HuH-7.5 (cell line): ENCODE measurements at regions not wholly inside any gene's neighbourhood (a gene's known extent, or its start where the extent isn't known, plus 50 kb on each side); places are given as distances from the start of the nearest gene placed in this dataset.
"Not testable (repeated sequence)": the region's sequence is repeated elsewhere in the genome, so short reads cannot be mapped to it uniquely, and the experiment has no call there.

ENCODE experiments used
- DNase-seq: peaks from one replicate; pipeline ENCODE4 v3.0.0; 2011; ENCODE audit warnings: low spot score

- DNase-seq = no peak
Measured at GRCh38 chr21:22020221-22020620, 1022.0 kb downstream of the NCAM2 start.

GRCh38 chr21:22023896-22024295 lies 1025.7 kb downstream of the NCAM2 start:
- DNase-seq = not testable (repeated sequence)

DNA sequence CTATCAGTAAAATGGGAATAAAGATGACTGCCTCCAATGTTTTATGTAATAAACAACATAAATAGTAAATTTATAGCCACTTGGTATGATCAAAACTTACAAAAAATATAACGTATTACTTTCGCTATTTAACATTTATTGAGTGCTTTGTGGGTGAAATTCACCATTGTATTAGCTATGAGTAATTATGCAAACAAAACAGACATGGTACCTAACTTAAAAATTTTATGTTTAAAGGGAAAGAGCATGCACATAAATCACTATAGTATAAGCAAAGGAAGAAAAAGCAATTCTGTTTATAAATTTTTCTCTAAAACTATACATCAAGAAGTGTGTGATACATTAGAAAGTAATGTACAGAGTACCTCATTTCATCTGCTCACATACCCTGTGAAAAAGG lies 1046.2 kb downstream of the NCAM2 start:
- no peak for DNase-seq

DNA sequence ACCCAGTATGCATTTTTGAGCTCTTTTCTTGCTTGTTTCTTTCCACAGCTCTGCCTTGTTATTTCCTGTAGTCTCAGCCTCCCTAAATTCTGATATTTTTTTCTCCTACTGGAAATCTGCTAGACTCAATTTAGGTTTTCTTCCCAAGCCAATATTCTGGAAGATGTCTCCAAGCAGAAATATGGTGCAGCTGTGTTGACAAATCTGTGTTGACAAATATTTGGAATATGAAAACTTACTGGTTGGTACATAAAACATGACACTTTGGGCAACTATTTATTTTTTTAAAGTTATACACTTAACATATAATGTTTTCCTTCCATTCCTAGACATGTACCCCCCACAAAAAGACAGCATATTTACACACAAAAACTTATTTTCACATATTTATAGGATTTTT lies 1048.4 kb downstream of the NCAM2 start:
- no peak for DNase-seq

DNA sequence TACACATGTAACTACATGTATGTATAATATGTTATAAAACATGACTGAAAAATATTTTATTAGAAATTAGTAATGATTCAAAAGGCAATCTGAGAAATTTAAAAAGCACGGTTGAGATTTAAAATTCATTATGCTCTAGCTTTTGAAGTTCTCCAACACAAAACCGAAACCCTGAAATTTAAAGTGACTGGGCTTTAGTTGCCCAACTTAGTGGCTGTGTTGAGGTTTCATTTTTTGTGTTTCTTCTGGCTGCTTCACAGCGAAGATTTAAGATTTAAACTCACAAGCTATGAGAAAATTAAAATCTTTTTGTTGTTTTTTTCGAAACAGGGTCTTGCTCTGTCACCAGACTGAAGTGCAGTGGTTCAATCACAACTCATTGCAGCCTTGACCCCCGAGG lies 1058.7 kb downstream of the NCAM2 start:
- no peak for DNase-seq

DNA sequence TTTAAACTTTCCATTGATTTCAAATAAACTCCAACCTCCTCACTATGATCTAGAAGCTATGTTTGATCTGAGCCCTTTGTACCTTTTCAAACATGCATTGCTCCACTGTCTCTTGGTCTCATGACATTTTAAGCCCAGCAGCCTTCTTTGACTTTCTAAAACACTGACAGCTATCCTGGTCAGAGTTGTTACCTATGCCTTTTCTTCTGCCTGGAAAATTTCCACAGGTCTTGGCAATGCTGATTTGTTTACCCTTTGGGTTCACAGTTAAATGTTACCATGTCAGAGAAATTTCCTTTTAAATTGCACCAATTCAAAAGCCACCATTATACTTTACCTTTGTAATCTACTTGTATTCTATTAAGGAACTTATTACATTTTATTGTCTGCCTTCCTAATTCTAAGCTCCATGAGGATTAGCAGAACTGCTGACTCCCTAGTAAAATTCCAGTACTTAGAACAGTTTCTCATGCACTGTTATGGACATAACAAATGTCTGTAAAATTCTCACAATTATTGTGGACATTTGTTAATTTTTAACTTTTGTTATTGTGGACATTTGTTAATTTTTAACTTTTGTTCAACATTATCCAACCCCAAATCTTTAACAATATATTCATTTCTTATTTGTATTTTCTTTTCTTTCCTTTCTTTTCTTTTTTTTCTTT lies 1064.4 kb downstream of the NCAM2 start:
- DNase-seq = peak; percentile 2

- no peak for DNase-seq
Measured at GRCh38 chr21:22063140-22063539, 1064.9 kb downstream of the NCAM2 start.

GRCh38 chr21:22076471-22076870 lies 1078.3 kb downstream of the NCAM2 start:
- no peak for DNase-seq

- DNase-seq = no peak
Measured at GRCh38 chr21:22083899-22084298, 1085.7 kb downstream of the NCAM2 start.

DNA sequence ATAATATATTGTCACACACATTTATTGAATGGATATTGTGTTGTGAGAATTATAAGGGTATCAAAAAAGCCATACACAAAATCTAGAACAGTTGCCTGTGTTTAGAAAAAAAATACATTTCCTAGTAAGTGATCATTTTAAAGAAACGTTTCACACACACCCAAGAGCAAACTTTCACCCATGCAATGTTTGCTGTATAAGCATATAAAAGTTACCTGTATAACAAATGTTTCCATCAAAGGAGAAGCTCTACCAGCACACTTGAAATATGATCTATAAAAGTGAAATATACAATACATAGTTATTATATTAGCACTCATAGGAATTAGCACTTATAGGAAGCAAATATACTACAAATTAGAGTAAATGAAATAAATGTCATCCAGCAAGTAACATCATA lies 1098.1 kb downstream of the NCAM2 start:
- no peak for DNase-seq

GRCh38 chr21:22106720-22107410 lies 1108.7 kb downstream of the NCAM2 start:
- no peak for DNase-seq

DNA sequence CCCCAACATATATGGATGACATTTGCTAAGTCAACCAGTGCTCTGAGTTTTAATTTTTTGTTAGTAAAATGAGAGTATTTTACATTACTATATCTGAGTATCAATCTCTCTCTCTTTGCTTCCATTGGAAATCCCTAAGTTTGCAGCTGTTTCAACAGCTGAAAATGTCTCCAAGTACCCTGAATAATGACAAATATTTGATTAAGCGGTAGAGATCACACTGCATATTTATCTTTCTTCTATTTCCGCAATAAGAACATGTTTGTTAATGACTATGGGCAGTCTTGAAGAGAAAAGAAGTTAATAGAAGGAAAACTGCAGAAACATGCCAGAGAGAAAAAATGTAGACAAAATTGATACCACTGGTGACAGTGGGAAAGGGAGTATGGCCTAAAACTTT lies 1117.5 kb downstream of the NCAM2 start:
- DNase-seq = no peak

- no peak for DNase-seq
Measured at GRCh38 chr21:22120616-22121266, 1122.5 kb downstream of the NCAM2 start.

DNA sequence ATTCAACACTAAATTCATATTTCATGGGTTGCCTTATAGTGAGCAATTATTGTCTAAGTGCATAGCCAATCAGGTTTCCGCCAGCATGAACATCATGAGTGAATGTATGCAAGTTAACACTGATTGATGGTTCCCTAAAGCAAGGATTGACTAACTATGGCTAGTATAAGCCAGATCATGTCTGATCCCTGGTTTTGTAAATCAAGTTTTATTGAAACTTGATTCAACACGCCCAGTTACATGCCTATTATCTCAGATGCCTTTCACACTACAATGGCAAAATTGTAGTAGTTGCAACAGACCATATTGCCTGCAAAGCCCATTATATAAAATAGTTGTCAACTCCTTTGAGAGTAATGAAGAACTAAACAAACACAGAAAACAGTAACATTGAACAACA lies 1127.4 kb downstream of the NCAM2 start:
- no peak for DNase-seq

DNA sequence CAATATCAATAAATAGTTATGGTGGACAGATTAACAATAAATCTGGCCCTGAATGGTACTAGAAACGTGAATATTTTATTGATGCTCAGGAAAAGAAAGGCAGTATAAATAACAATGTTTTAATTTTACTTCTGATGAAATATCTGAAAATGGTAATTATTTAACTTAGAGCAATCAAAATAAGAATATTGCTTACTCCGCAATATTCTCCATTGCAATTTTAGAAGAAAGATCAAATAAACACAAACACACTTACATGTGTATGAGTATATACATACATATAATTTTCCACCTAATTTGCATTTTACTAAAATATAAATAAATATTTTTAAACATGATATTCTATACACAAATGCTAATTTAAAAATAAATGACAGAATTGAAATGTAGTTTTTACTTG lies 1130.5 kb downstream of the NCAM2 start:
- DNase-seq = no peak

DNA sequence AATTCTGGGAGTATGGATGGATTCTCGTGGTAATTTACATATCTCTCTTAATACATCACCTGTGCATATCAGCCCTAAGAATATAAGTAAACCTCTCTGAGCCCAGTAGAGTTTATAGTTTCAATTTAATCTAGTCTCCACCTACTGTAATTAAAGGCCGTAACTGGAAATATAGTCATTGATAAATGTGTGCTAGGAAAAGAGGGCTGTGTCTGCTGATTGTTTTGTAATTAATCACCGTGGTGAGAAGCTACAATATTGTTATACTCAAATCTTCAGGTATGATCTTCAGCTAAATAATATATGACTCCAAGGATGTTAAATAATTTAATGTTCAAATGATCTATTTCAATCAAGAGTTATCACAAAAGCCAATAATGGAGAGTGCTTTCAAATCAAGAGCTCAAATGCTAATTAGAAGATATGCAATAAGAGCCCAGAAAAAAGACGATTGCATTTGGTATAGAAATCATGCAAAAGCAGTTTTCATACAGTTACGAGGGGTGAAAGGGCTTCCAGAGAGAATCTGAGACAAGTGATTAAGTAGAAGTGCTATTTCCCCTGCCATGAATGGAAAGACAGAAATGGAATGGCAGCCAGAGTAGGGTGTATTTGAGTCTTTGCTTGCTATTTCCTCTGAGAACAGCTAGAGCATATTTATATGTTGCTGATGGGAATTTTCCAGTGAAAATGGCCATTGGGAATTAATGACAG lies 1134.3 kb downstream of the NCAM2 start:
- DNase-seq = no peak

- DNase-seq = no peak
Measured at GRCh38 chr21:22136740-22137139, 1138.5 kb downstream of the NCAM2 start.

DNA sequence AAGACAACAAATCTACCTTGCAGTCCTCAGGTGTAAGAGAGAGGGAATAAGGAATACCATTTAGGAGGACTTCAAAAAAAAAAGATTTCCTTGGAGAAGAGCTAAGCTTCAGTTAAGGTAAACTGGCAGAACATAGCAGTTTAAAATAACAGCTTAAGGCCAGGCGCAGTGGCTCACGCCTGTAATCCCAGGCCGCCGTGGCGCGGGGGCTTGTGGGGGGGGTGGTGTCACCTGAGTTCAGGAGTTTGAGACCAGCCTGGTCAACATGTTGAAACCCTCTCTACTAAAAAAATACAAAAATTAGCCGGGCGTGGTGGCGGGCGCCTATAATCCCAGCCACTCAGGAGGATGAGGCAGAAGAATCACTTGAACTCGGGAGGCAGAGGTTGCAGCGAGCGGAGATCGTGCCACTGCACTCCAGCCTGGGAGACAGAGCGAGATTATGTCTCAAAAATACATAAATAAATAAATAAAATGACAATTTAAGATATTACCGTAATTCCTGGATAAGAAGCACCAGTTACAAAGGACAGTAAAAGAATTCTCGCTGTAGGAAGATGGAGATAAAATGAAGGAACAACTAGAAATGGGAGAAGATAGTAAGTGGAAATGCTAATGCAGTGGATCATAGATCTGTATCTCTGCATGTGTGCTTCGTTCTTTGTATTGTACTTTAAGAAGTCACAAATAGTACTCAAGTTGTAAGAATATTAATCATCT lies 1140.2 kb downstream of the NCAM2 start:
- no peak for DNase-seq

GRCh38 chr21:22145545-22145944 lies 1147.3 kb downstream of the NCAM2 start:
- DNase-seq = no peak

- DNase-seq = no peak
Measured at GRCh38 chr21:22154579-22155274, 1156.5 kb downstream of the NCAM2 start.

- DNase-seq = no peak
Measured at GRCh38 chr21:22164912-22165311, 1166.7 kb downstream of the NCAM2 start.

GRCh38 chr21:22174746-22175145 lies 1176.5 kb downstream of the NCAM2 start:
- no peak for DNase-seq
